ENCODE measurements at regions not wholly inside any gene's neighbourhood (a gene's known extent, or its start where the extent isn't known, plus 50 kb on each side); places are given as distances from the start of the nearest gene placed in this dataset.

- TF ChIP-seq PPARA (CRISPR knock-in tag; IDR thresholded peaks at IDR 0.05; ENCODE audit: borderline replicate concordance) (no peak), ZFP30 (CRISPR knock-in tag; IDR thresholded peaks at IDR 0.05) (no peak), PATZ1 (CRISPR knock-in tag; IDR thresholded peaks at IDR 0.05; ENCODE audit: borderline replicate concordance) (no peak)
These were observed 74.0 kb upstream of the MEF2C start (continued) for GRCh38 chr5:88957013-88957412.

GRCh38 chr5:88956416-88956815 lies 73.4 kb upstream of the MEF2C start:
- TF ChIP-seq ARNTL (CRISPR knock-in tag; IDR thresholded peaks at IDR 0.05; ENCODE audit: borderline replicate concordance, low read depth) (no peak), ESRRG (CRISPR knock-in tag; IDR thresholded peaks at IDR 0.05) (no peak), ZNF8 (CRISPR knock-in tag; IDR thresholded peaks at IDR 0.05) (no peak), ZC3H10 (CRISPR knock-in tag; IDR thresholded peaks at IDR 0.05) (no peak), GLIS3 (CRISPR knock-in tag; IDR thresholded peaks at IDR 0.05) (no peak), RARB (CRISPR knock-in tag; IDR thresholded peaks at IDR 0.05) (no peak), CREB5 (CRISPR knock-in tag; IDR thresholded peaks at IDR 0.05; ENCODE audit: low read depth) (no peak), TCF4 (CRISPR knock-in tag; IDR thresholded peaks at IDR 0.05; ENCODE audit: borderline replicate concordance) (no peak), ISL1 (CRISPR knock-in tag; IDR thresholded peaks at IDR 0.05) (no peak), TSHZ2 (CRISPR knock-in tag; IDR thresholded peaks at IDR 0.05) (no peak), PATZ1 (CRISPR knock-in tag; IDR thresholded peaks at IDR 0.05; ENCODE audit: borderline replicate concordance) (no peak), ZNF565 (CRISPR knock-in tag; conservative IDR thresholded peaks at IDR 0.05; ENCODE audit: low read depth) (no peak), POU6F1 (CRISPR knock-in tag; IDR thresholded peaks at IDR 0.05; ENCODE audit: borderline replicate concordance, low read depth) (no peak), PPARA (CRISPR knock-in tag; IDR thresholded peaks at IDR 0.05; ENCODE audit: borderline replicate concordance) (no peak)
- ATAC-seq = no peak

- ATAC-seq = no peak
- no peak for TF ChIP-seq ZNF565 (CRISPR knock-in tag; conservative IDR thresholded peaks at IDR 0.05; ENCODE audit: low read depth)
- no peak for TF ChIP-seq SNAI2 (CRISPR knock-in tag; IDR thresholded peaks at IDR 0.05)
- TF ChIP-seq TOX (CRISPR knock-in tag; IDR thresholded peaks at IDR 0.05; ENCODE audit: borderline replicate concordance) = no peak
- no peak for TF ChIP-seq ZFP30 (CRISPR knock-in tag; IDR thresholded peaks at IDR 0.05)
- TF ChIP-seq CREB5 (CRISPR knock-in tag; IDR thresholded peaks at IDR 0.05; ENCODE audit: low read depth) = no peak
- TF ChIP-seq RARB (CRISPR knock-in tag; IDR thresholded peaks at IDR 0.05) = no peak
- no peak for TF ChIP-seq POU6F1 (CRISPR knock-in tag; IDR thresholded peaks at IDR 0.05; ENCODE audit: borderline replicate concordance, low read depth)
- no peak for TF ChIP-seq PATZ1 (CRISPR knock-in tag; IDR thresholded peaks at IDR 0.05; ENCODE audit: borderline replicate concordance)
- TF ChIP-seq ISL1 (CRISPR knock-in tag; IDR thresholded peaks at IDR 0.05) = no peak
- TF ChIP-seq GLIS3 (CRISPR knock-in tag; IDR thresholded peaks at IDR 0.05) = no peak
- TF ChIP-seq CSDC2 (CRISPR knock-in tag; IDR thresholded peaks at IDR 0.05) = no peak
- no peak for TF ChIP-seq ARNTL (CRISPR knock-in tag; IDR thresholded peaks at IDR 0.05; ENCODE audit: borderline replicate concordance, low read depth)
- TF ChIP-seq CSRNP3 (CRISPR knock-in tag; IDR thresholded peaks at IDR 0.05) = no peak
- no peak for TF ChIP-seq ZC3H10 (CRISPR knock-in tag; IDR thresholded peaks at IDR 0.05)
- no peak for TF ChIP-seq OSR1 (CRISPR knock-in tag; IDR thresholded peaks at IDR 0.05)
- TF ChIP-seq ESRRG (CRISPR knock-in tag; IDR thresholded peaks at IDR 0.05) = no peak
These were observed 72.4 kb upstream of the MEF2C start for GRCh38 chr5:88955403-88955802.
